DMS114 treated with DMSO at 0.1 percent for 48 hours (cell line): ENCODE measurements at regions not wholly inside any gene's neighbourhood (a gene's known extent, or its start where the extent isn't known, plus 50 kb on each side); places are given as distances from the start of the nearest gene placed in this dataset.

ENCODE experiments used
- DNase-seq: peaks from one replicate; lab custom pipeline; 2025; ENCODE audit not compliant: unreplicated experiment; lab: John Stamatoyannopoulos, UW

DNA sequence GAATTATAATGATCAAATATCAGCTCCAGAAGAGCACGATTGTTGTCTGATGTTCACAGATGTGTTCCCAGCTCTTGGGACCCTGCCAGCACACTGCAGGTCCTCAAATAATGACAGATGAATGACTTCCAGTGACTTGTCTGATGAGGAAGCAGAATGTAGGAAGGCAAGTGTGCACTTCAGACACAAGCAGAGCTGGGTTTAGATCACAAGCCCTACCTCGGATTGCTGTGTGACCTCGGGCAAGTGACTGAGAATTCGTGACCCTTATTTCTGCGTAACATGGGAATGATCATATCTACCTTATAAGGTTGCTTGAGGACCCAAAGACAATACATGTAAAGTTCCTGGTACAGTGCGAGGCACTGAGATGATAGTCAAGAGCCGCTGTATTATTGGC is 182.2 kb downstream of the ABCC12 start:
- DNase-seq = no peak

DNA sequence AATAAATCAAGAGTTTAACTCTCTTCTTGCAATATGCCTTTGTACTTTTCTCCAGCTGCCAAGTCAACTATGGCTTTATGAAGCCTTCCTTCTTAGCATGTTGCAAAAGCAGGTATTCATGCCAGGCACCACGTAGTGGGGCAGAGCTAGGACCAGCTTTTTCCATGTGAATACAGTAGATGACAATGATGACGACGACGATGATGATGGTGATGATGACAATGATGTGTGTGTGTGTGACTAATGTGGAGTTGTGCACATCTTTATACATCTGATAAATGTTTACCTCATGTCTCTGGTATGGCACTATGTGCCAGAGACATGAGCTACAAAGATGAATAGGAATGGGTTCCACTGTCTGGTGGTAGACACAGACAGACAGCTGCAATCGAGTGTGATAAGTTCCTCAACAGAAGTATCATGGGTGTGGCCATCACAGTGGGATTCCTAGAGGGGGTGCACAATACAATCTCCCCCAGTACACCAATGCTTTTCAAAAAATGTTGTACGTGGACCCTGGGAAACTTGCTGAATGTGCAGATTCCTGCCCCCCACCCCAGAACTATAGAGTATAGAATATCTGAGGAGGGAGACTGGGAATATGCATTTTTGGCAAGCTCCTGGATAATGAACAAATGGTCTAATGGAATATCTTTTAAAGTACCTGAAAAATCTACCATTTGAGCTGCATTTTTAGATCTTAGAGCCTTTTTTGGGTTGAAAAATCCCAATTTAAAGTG is 183.4 kb downstream of the ABCC12 start:
- DNase-seq = no peak

DNA sequence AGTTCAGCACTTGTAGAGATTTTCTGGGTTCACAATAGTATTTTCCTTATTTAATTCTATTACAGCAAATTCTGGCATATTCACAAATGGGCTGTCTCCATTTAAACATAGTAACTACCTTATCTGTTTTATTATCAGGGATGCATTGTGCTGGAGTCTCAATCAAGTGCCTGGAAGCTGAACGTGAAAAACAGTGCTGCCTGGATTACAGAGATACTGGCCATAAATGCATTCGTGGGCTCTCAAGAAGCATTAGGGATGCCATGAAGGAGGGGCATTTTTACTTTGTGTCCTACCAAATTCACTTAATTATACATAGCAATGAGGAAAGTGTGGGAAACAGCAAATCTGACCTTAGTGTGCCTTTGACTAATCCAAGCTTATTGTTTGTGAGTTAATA is 184.6 kb downstream of the ABCC12 start:
- DNase-seq = no peak

DNA sequence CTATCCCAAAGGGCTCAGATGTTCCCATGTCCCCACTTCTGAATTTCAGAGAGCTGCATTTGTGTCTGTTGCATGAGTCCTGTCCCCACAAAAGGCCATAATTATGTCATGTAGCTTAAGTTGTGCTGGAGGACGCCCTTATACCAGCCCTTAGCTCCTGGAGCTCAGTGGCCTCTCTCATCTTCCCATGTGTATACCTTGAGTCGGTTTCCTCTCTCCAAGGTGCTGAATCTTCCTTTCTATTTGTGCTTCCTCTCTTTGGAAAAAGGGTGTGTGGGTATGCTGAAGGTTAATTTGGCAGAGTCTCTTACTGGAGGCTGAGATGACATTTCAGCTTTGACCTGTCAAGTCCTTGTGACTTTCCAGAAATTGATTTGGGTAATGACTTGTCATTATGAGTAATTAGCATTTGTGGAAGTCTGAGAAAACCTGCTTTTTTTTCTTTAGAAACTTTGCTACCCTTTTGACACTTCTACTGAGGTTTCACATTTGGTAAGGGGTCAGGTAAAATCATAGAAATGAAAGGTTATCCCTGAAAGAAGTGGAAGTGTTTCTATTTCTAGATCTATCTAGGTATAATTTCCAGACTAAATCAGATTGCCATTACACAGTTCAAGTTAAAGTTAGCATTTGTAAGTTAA is 185.4 kb downstream of the ABCC12 start:
- DNase-seq = no peak

DNA sequence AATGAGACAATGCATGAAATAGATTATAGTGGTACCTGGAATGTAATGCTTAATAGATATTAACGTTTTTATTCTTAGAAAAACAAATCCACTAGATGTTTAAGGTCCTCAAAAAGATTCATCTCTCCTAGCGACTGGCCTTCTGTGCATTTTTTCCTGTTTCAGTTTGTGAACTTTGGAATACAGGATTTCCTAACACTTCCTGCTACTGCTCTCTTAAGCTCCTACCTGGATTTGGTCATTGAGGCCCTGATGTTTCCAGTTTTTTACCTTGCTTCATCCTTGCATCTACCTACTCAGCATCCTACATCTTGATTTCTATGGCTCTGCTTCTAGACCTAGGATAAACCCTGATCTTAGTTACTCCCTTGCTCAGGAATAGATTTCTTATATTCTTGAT is 188.4 kb downstream of the ABCC12 start:
- no peak for DNase-seq

DNA sequence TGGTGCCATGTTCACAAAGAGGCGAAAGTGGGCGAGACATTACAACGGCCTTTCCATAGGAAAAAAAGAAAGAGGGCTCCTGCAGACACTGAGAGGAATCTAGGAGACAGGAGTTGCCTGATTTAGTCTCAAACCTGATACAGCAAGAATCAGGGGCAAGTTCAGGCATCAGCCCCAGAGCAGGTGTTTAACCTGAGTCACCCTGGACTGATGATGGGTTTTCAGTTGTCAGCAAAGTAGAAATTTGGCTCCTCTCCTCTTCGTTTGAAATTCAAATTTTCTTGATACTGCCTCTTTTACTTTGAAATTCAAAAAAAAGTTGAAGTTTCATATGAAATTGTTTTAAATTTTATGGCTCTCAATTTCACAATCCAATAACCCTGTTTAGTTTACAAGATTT is 189.5 kb downstream of the ABCC12 start:
- DNase-seq = no peak

DNA sequence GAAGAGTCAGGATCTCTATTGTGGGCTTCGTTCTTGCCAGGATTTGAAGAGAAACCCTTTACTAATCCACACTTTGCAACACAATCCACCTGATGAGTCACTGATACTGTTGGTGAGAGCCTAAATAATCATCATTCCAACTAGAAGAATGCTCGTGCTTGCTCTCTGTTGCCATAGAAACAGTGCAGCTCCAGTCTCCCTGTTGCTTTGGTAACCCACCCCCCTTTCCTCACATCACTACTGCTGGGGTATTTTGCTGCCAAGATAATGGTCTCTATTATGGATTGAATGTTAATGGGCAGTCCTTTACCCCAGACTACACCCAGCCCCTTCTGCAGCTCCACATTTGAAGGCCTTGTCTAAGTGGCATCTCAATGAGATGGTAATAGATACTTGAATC is 190.4 kb downstream of the ABCC12 start:
- no peak for DNase-seq

DNA sequence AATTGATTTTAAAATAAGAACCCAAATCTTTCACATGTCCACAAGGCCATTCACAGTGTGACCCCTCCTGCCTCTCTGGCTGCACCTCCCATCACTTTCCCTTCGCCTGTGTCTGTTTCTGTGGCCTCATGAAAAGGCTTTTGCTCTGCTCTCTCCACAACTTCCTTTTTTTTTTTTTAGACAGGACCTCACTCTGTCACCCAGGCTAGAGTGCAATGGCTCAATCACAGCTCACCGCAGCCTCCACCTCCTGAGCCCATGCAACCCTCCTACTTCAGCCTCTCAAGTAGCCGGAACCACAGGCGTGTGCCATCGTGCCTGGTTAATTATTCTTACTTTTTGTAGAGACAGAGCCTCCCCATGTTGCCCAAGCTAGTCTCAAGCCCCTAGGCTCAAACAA is 197.1 kb downstream of the ABCC12 start:
- no peak for DNase-seq

DNA sequence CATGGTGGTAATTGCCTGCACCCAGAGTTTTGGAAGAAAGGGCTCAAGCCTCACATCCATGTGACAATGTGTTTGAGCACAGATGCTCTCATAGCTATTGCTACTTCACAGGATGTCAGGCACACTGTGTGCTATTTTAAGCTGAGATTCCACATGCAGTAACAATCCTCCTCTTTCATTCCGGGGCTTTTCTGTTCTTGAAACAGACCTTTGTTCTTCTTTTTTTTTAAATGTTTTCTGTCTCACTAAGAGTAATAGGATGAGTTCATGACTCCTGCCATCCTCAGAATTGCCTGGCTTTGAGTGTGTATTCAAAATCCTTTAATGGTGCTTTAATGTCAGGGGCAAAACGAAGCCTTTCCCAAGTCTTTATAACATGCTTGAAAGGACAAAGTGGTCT is 198.9 kb downstream of the ABCC12 start:
- no peak for DNase-seq

DNA sequence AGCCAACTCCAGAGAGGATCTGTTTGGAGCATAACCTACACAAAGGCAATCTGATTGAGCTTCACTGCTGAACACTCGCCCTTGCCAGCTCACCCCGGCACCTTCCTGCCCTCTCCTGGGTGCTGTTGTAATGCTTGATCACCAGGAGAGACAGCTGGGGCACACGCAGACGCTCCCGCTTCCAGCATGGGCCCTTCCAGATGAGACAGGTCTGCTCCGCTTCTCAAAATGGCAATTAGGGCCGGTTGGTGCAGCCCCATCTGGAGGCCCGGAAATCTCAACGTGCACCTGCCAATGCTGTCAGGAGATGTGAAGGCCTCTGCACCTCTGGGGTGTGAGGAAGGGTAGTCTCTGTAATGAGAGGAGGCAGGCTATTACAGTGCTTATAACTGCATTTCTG is 206.1 kb downstream of the ABCC12 start:
- no peak for DNase-seq

DNA sequence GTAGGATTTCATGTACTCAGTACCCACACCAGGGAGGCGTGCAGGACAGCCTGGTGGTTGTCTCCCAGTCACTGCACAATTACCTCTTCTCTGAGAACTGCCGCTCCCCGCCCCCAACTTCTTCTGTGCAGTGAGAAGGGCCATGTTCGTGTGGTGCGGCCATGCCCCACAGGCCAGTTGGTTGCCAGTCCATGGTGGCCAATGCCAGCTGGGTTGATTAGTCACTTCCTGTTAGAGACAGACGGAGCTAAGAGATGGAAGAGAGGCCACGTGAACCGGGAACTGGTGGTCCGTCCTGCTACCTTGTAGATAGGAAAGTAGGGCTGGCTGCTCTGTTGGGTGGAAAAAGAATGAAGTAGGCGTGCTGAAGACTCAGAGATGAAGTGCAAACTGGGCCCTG is 206.5 kb downstream of the ABCC12 start:
- no peak for DNase-seq

DNA sequence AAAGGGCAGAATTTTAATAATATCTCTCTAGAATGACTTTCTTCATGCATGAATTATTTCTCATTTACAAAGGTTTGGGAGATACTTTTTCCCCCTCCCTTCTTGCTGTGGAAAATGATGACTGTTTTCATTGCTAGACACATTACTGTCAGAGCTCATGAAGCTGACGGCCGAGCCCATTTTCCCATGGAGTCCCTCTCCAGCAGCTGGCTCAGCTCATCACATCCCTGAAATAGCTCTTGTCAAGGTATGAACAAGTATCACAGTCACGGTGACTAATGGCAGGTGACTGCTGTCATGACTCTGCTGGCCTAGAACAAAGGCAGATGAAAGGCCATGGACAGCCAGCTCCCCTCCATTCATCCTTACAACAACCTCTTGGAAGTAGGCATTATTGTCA is 208.1 kb downstream of the ABCC12 start:
- DNase-seq = no peak

DNA sequence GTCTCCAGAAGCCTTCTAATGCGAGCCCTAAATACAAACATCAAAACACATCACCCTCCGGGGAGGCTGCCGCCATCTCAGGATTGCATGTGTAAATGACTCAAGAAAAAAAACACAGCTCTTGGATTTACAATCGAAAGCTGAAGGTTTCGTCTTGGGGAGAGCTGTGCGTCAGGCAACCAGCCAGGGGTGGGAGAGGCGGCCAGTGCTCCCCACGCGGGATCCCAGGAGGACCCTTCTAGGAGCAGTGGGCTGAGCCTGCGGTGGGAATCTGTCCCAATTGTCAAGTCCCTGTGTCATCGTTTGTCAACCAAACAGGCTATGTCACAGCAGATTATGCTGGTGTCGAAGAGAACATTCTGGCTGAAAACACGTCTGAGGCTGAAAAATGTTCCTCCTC is 209.7 kb downstream of the ABCC12 start:
- no peak for DNase-seq

DNA sequence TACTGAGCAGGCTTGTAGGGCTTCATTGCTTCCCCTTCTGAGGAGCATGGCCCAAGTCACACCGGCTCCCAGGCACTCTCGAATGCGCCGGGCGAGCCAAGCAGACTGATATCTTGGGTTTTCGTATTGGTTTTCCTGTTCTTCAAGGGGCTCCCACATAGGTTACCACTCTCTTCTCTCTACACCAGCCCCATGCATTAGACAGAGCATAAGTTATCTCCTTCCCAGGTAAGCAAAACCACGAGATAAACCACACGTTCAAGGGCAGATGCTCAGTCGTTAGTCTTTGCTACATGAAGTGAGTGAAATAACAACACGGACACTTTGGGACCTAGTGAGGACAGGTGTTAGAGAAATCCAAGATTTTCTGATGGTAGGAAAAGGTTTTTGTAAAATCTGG is 211.2 kb downstream of the ABCC12 start:
- no peak for DNase-seq

DNA sequence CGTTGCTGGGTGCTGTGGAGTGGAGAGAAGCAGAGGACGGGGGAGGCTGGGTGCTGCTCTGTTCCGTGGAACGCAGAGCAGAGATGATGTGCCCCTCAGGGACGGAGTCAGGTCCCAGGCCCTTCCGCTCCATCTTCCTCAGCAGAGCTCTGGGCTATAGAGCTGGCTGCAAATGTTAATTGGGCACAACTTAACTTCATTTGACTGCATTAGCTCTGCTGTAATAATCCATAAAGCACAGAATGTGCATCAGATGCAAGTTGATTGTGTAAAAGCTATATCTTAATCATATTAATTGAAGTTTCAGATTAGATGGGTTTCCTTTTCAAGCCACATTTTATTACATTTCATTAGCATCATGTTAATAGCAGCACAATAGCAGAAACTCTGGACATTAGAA is 212.6 kb downstream of the ABCC12 start:
- no peak for DNase-seq

DNA sequence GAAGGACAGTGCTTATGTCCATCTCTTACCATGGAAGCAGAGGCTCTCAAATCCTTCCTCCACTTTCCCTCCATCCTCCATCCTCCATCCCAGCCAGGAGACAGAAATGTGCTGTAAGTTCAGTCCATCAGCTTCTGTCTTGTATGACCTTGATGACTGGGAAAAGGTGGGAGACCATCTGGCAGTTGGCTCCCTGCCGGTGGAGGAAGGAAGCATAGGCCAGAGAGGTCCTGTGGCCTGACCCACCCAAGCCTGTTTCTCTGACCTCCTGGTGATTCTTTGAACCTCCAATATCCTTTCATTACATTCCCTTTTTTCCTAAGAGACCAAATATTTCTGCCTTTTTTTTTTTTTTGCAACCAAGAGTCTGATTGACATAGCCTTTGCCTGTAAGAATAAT is 215.3 kb downstream of the ABCC12 start:
- no peak for DNase-seq

DNA sequence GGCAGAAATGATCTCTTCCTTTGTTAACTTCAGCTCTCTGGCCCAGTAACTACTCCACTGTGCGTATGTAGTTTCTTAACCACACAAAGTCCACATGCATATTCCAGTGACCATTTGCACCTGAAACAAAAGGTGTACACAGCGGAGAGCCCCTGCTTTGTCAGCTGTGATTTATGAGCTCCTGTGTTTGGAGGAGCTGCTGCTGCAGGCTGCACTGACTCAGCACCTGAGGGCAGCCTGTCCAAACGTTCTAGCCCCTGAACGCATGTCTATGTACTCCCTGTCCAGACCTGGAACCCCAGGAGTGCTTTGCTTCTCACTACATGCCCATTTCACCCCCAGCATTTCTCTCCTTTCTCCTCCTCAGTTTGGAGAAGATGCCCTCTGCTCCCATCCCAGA is 216.1 kb downstream of the ABCC12 start:
- DNase-seq = no peak

DNA sequence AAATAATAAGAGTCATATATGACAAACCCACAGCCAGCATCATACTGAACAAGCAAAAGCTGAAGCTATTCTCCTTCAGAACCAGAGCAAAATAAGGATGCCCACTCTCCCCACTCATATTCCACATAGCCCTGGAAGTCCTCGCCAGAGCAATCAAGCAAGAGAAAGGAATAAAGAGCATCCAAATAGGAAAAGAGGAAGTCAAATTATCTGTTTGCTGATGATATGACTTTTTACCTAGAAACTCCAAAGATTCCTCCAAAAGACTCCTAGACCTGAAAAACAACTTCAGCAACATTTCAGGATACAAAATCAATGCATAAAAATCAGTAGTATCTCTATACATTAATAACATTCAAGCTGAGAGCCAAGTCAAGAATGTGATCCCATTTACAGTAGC is 217.5 kb downstream of the ABCC12 start:
- DNase-seq = no peak

DNA sequence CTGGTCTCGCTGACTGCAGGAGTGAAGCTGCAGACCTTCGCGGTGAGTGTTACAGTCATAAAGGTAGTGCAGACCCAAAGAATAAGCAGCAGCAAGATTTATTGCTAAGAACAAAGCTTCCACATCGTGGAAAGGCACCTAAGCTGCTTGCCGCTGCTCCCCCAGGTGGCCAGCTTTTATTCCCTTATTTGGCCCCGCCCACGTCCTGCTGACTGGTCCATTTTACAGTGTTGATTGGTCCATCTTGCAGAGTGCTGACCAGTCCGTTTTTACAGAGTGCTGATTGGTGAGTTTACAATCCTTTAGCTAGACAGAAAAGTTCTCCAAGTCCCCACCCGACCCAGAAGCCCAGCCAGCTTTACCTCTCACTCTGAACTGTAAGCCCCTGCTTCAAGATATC is 227.8 kb downstream of the ABCC12 start:
- DNase-seq = no peak

DNA sequence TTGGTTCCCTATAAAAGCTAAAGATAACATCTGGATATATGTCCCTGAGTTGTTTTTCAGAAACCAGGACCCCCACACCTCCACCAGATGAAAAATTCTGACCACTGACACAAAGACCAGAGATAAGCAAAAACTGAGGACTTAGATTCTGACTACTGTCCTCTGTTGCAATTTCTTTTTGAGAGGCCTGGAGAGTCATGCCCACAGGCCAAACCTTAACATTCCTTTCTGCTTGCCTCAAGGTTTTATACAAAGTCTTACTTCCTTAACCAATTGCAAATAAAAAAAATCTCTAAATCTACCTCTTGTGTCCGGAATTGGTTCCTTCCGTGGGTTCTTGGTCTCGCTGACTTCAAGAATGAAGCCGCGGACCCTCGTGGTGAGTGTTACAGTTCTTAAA is 228.5 kb downstream of the ABCC12 start:
- no peak for DNase-seq

DNA sequence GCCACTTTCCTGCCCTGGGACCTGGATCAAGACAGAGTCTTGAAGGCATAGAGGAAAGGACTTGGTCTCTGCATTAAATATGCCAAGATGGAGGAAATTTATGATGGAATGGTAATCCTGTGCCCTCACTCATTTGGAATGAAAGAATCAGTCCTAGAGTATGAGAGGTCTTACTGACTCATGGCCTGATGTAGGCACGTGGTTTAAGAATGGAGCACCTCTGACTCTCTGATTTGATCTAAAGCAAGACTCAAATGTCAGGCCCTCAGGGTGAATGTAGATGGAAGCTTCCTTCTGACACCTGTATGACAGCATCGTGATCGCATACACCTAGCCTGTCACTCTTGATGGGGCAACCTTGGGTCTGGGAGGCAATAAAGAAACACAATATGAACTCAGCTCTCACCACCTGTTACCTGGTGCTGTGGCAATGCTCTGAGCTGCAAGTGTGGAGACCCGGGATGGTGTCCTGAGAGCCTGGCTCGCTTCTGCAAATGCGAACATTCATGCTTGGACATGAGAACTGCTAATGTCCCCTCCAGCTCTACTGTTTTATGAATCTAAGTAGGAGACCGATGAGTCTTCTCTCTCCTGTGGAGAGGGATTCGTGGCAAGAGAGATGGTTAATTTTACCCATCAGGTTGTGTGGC is 229.9 kb downstream of the ABCC12 start:
- DNase-seq = no peak

DNA sequence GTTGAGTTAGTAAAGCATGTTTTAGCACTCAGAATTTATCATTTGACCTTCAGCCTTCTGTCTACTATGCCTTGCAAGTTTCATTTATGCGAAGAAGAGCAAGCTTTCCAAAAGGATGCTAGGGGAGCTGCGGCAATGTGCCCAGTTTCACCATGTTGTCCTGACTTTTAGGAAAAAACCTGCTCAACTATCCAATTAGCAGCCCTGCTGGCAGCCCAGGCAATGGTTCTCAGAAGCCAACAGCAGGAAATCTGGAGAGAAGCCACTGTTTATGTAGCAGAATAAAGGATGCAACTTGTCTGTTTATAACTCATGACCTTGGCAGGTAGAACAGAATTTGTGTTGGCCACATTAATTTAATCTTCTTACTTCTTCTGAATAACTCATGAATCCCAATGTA is 230.8 kb downstream of the ABCC12 start:
- DNase-seq = no peak

DNA sequence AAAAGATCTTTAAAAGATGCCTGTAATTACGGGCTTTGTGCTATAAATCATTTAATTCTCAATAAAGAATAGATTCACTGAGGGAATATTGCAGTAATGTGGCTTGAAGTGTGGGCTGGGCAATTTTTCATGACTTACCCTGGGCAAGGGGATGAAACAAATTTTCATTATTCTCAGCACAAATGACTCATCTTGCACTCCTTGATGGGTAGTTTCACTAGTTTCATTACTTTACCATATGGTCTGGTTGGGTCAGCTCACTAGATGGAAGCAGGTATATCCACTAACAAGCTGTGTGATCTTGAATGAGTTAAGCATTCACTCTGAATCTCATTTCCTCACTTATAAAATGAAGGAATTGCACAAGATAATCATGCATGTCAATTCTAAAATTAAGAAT is 234.3 kb downstream of the ABCC12 start:
- DNase-seq = no peak
